HG02884 (cell line): ENCODE measurements at regions not wholly inside any gene's neighbourhood (a gene's known extent, or its start where the extent isn't known, plus 50 kb on each side); places are given as distances from the start of the nearest gene placed in this dataset.

Source experiments
- ATAC-seq: cut with Tn5 transposase; IDR thresholded peaks from one replicate; pipeline ENCODE4 v1.9.1; 2021; ENCODE audit warnings: mild to moderate bottlenecking, moderate library complexity; ENCODE audit not compliant: unreplicated experiment

DNA sequence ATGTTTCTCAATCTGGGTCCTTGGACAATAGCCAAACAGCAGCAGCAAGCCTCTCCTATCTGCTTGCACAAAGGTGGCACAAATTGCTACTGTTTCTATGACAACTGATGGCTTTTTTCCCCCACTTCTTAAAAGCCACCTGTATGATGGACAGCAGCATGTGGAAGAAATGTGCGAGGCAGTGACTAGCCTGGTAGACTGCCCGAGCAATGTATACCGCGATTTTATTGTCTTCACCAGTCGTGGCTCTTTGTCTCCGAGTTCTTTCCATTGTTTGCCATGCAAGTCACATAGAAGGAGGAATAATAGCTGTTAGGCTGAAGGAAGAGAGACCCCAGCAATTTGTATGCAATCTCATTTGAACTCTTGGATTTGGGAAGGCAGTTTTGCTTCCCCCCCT is 79.4 kb downstream of the S1PR1 start:
- ATAC-seq: no peak

GRCh38 chr1:101316799-101317198 is 80.0 kb downstream of the S1PR1 start:
- ATAC-seq: no peak

- no peak for ATAC-seq
Measured at GRCh38 chr1:101317590-101317989, 80.8 kb downstream of the S1PR1 start.

DNA sequence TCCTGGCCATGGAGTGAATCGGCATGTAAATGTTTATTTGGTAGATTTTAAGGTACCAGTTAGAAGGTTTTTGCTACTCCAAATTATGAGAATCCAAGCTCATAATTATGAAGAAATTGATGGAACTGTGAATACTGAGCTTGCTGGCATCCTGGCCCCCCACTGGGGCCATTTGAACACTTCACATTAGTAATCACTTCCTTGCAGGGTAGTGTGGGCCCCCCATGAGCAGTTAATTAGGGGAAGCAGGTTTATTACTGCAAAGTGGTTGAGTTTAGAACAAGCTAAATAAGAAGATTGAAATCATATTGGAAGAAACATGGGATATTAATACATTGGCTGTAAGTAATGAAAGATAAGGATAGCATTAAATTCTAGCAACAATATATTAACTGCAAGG is 86.7 kb downstream of the S1PR1 start:
- no peak for ATAC-seq

- ATAC-seq: no peak
Measured at GRCh38 chr1:101325144-101325543, 88.3 kb downstream of the S1PR1 start.

DNA sequence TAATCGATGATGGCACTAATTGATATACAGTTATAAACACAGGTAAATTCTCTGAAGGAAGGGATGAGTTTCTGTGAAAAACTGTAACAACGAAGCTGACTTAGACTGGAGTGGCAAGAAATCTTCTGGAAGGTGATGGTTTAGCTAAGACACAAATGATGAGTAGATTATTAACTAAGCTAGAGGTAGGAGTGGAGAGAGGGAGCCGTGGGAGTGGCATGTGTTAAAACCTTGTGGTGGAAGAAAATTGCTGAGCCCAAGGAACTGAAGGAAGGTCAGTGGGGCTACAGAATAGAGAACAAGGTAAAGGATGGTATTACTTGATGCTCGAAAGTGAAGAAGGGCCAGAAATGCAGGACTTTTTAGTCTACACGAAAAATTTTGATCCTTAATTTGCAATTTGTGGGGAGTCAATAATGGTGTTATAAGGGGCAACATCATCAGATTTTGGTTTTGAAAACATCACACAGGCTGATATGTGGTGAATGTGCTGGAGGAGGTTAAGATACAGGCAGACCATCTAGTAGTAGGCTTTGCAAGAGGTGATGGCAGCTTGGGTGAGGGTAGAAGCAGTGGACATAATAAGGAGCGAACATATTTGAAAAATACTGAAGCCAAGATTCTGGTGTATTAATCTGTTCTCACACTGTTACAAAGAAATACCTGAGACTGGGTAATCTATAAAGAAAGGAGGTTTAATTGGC is 93.8 kb downstream of the S1PR1 start:
- no peak for ATAC-seq

DNA sequence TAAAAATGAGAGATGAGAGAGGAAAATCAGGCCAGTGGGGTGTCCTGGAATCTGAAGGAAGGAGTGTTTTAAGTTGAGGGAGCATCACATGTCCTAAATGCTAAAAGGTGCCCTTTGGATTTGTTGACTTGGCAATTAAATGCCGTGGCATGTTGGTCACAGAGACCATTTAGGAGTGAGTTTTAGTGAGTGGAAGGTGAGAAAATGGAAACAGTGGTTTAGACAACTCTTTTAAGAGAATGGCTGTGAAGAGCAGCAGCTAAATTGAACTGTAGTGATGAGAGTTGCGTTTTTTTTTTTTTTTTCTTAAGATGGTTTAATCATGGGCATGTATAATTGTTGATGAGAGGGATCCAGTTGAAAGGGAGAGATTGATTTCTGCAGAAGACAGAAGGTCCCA is 95.0 kb downstream of the S1PR1 start:
- no peak for ATAC-seq

DNA sequence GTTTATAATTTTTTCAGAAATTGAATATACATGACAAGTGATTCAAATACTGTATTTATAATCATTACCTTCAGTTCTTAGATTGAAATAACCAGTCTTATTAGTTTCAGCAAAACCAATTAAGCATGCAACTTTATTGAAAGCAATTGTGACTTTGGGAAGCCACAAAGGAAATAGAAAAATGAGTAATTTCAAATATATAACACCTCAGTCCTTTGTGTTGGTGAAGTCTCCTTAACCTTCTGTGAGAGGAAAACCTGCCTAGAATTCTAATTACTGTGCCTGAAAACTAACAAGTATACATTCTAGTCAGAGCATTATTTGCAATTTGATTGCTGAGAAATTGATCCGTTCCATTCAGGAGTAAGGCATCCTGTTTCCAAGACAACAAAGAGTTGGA is 95.8 kb downstream of the S1PR1 start:
- ATAC-seq: no peak

DNA sequence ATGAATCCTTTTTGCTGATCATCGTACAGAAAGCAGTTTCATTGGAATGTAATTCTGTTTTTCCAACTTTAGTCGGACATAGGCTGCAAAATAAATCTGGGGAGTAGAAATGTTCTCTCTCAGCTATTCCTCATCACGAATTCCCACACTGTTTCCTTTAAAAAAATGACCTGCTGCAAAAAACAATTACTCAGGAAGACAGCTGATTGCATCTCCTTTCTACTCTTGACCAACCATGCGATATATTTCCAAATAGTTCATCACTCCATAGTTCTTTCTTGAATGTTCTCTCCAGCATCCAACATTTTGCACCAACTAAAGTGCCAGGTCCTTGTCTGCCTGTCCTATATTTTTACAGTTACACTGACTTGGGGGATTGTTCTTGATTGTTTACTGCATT is 96.4 kb downstream of the S1PR1 start:
- no peak for ATAC-seq

- no peak for ATAC-seq
Measured at GRCh38 chr1:101337968-101338367, 101.1 kb downstream of the S1PR1 start.

- no peak for ATAC-seq
Measured at GRCh38 chr1:101338714-101339430, 102.1 kb downstream of the S1PR1 start.

- no peak for ATAC-seq
Measured at GRCh38 chr1:101344745-101345144, 107.9 kb downstream of the S1PR1 start.

GRCh38 chr1:101346419-101346818 is 109.6 kb downstream of the S1PR1 start:
- no peak for ATAC-seq

DNA sequence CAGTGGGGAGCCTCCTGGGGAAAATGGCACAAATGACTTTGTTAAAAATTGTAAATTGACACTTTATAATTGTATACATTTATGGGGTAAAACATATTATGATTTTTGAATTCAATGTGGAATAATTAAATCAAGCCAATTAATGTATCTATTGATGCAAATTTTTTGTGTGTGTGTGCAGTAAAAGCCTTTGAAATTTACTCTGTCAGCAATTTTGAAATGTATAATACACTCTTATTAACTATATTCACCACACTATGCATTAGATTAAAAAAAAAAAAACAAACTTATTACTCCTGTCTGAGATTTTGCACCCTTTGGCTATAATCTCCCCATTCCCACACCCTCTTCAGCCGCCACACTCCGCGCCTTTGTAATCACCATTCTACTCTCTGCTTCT is 119.2 kb downstream of the S1PR1 start:
- ATAC-seq: no peak

DNA sequence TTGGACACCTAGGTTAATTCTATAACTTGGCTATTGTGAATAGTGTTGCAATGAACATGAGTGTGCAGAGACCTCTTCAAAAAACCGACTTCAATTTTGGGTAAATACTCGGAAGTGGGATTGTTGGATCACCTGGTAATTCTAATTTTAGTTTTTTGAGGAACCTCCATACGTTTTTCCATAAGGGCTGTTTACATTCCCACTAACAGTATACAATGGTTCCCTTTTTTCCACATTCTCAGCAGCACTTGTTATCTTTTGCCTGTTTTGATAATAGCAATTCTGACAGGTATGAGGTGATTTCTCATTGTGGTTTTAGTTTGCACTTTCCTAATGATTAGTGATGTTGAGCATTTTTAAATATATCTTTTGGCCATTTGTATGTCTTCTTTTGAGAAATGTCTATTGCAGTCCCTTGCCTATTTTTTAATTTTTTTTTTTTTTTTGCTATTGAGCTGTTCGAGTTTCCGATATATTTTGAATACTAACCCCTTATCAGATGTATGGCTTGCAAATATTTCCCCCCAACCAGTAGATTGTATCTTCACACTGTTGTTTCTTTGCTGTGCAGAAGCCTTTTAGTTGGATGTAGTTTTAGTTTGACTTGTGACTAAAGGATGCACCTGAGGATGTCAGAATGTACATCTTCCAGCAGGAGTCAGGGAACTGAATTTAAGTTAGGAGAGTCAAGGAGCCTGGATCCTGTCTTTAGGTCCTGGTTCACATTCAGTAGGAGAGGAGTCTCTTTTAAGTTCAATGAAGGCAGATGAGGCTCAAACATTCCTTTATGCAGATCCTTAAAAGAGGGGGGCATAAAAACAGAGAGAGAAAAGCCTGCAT is 120.0 kb downstream of the S1PR1 start:
- peak; percentile 5 for ATAC-seq

GRCh38 chr1:101357444-101357986 is 120.7 kb downstream of the S1PR1 start:
- ATAC-seq: peak; percentile 94

DNA sequence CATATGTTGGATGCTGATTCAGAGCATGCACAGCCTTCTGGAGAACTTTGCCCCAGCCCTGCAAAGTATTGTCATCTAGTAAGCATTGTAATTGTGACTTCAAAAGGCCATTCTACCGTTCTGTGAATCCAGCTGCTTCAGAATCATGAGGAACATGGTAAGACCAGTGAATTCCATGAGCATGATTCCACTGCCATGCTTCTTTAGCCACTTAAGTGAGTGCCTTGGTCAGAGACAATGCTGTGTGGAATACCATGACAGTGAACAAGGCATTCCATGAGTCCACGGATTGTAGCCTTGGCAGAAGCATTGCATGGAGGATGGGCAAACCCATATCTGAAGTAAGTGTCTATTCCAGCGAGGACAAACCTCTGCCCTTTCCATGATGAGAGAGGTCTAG is 123.7 kb downstream of the S1PR1 start:
- no peak for ATAC-seq

DNA sequence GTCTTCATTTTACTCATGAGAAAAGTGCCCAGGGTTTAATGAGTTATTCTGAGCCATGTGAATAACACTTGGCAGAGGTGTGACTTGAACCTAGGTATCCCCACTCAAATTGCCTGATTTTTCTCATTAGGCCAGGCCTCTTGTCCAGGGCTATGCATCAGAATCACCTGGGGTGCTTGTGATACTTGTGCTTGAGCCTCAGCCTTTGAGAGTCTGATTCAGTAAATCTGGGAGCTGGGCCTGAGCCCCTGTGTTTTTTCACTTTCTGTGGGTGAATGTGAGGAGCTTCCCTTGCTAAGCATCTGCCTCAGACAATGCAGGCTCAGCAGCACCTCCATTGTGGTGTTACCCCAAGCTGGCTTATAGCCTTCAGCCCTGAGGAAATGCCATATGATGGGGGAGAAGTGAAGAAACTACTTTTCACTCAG is 127.1 kb downstream of the S1PR1 start:
- ATAC-seq: peak; percentile 32

- peak; percentile 79 for ATAC-seq
Measured at GRCh38 chr1:101364370-101365120, 127.7 kb downstream of the S1PR1 start.

- no peak for ATAC-seq
Measured at GRCh38 chr1:101365186-101365585, 128.4 kb downstream of the S1PR1 start.

DNA sequence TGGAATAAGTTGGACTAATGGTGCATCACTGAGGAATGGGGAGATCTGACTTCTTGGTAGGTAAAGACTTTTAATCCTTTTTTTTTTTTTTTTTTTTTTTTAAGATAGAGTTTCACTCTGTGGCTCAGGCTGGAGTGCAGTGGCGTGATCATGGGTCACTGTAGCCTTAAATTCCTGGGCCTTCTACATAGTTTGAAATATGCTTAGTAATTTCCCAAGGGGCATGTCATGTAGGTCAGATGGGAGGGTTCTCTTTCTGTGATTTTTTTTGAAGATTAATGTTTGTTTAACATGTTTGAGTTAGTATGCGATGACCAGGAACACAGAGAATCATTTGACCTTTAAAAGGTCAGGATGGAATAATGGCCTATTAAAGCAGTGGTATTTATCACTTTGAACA is 129.1 kb downstream of the S1PR1 start:
- no peak for ATAC-seq
